ENCODE measurements at regions not wholly inside any gene's neighbourhood (a gene's known extent, or its start where the extent isn't known, plus 50 kb on each side); places are given as distances from the start of the nearest gene placed in this dataset.

DNA sequence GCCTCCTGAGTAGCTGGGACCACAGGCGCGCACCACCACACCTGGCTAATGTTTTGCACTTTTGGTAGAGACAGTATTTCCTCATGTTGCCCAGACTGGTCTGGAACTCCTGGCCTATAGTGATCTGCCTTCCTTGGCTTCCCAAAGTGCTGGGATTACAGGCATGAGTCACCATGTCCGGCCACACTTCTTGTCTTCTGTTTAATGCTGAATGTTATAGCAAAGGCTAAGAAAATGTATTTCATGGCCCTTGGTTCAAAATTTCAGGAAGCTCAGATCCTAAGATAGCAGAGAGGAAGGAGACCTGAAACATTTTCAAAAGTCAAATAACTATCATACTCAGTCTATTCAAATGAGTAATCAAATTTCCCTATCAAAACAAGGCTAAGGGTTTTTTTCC lies 229.6 kb downstream of the BAMBI start:
- H3K4me3 ChIP-seq (replicated peaks in 1 of 2; ENCODE audit: low read depth in 1 of 2, low read length in 2 of 2): no peak overlapping the region
- ChIA-PET CTCF (no interaction called here), POLR2A (no interaction called here), RAD21 (ENCODE audit: low non-redundant PET in 1 of 2, low total read pairs in 2 of 2, uncharacterized antibody in 2 of 2, unreplicated experiment in 2 of 2) (interaction anchor here in 1 of 2 experiments (0.6 kb wide), 1 partner anchor 990 kb away, joined by 3 read pairs; no protein-coding TSS in a partner anchor)
- H3K9ac ChIP-seq (ENCODE audit: low read length): no peak overlapping the region
- intact Hi-C loops (cut with micrococcal nuclease): no loop called here
- no peak overlapping the region for H3K27ac ChIP-seq (ENCODE audit: low read depth, low read length)
- no peaks in the 10 kb centered on the region for H3K36me3 ChIP-seq (ENCODE audit: control insufficient read depth in 1 of 2, insufficient read depth in 2 of 2, low read length in 2 of 2)
- H3K9me2 ChIP-seq (ENCODE audit: insufficient read depth): no peaks in the 10 kb centered on the region
- H3K79me2 ChIP-seq (ENCODE audit: insufficient read depth, low read length): no peaks in the 10 kb centered on the region
- no peaks in the 10 kb centered on the region for H4K20me1 ChIP-seq (ENCODE audit: insufficient read depth)
- no peak for TF ChIP-seq ELF1 (IDR thresholded peaks at IDR 0.05; ENCODE audit: borderline replicate concordance, low read depth)
- TF ChIP-seq, protein P1, sequence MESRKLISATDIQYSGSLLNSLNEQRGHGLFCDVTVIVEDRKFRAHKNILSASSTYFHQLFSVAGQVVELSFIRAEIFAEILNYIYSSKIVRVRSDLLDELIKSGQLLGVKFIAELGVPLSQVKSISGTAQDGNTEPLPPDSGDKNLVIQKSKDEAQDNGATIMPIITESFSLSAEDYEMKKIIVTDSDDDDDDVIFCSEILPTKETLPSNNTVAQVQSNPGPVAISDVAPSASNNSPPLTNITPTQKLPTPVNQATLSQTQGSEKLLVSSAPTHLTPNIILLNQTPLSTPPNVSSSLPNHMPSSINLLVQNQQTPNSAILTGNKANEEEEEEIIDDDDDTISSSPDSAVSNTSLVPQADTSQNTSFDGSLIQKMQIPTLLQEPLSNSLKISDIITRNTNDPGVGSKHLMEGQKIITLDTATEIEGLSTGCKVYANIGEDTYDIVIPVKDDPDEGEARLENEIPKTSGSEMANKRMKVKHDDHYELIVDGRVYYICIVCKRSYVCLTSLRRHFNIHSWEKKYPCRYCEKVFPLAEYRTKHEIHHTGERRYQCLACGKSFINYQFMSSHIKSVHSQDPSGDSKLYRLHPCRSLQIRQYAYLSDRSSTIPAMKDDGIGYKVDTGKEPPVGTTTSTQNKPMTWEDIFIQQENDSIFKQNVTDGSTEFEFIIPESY (IDR thresholded peaks at IDR 0.05; ENCODE audit: extremely low read depth, insufficient replicate concordance, low read length): no peak
- no peak for TF ChIP-seq FOSL1 (IDR thresholded peaks at IDR 0.05; ENCODE audit: low read depth)
- TF ChIP-seq CEBPB (IDR thresholded peaks at IDR 0.05; ENCODE audit: low read depth): no peak
- no peak for TF ChIP-seq CBX3 (IDR thresholded peaks at IDR 0.05; ENCODE audit: low read depth)
- no peak for TF ChIP-seq YY1 (IDR thresholded peaks at IDR 0.05; ENCODE audit: extremely low read depth, insufficient replicate concordance, low read depth, low read length)
- TF ChIP-seq ZFX (IDR thresholded peaks at IDR 0.05): no peak
- TF ChIP-seq, protein P2, sequence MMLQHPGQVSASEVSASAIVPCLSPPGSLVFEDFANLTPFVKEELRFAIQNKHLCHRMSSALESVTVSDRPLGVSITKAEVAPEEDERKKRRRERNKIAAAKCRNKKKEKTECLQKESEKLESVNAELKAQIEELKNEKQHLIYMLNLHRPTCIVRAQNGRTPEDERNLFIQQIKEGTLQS (IDR thresholded peaks at IDR 0.05): no peak
- TF ChIP-seq, protein P3, sequence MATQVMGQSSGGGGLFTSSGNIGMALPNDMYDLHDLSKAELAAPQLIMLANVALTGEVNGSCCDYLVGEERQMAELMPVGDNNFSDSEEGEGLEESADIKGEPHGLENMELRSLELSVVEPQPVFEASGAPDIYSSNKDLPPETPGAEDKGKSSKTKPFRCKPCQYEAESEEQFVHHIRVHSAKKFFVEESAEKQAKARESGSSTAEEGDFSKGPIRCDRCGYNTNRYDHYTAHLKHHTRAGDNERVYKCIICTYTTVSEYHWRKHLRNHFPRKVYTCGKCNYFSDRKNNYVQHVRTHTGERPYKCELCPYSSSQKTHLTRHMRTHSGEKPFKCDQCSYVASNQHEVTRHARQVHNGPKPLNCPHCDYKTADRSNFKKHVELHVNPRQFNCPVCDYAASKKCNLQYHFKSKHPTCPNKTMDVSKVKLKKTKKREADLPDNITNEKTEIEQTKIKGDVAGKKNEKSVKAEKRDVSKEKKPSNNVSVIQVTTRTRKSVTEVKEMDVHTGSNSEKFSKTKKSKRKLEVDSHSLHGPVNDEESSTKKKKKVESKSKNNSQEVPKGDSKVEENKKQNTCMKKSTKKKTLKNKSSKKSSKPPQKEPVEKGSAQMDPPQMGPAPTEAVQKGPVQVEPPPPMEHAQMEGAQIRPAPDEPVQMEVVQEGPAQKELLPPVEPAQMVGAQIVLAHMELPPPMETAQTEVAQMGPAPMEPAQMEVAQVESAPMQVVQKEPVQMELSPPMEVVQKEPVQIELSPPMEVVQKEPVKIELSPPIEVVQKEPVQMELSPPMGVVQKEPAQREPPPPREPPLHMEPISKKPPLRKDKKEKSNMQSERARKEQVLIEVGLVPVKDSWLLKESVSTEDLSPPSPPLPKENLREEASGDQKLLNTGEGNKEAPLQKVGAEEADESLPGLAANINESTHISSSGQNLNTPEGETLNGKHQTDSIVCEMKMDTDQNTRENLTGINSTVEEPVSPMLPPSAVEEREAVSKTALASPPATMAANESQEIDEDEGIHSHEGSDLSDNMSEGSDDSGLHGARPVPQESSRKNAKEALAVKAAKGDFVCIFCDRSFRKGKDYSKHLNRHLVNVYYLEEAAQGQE (IDR thresholded peaks at IDR 0.05; ENCODE audit: low read depth): no peak
- no peak for TF ChIP-seq SIN3A (IDR thresholded peaks at IDR 0.05; ENCODE audit: low read depth)
- TF ChIP-seq TCF7L2 (IDR thresholded peaks at IDR 0.05; ENCODE audit: borderline replicate concordance, extremely low read depth, insufficient read depth, insufficient read length): no peak
- TF ChIP-seq EZH2 (IDR thresholded peaks at IDR 0.05): no peak
- TF ChIP-seq EGR1 (IDR thresholded peaks at IDR 0.05; ENCODE audit: low read depth): no peak
- TF ChIP-seq JUND (IDR thresholded peaks at IDR 0.05): no peak
- TF ChIP-seq, protein P4, sequence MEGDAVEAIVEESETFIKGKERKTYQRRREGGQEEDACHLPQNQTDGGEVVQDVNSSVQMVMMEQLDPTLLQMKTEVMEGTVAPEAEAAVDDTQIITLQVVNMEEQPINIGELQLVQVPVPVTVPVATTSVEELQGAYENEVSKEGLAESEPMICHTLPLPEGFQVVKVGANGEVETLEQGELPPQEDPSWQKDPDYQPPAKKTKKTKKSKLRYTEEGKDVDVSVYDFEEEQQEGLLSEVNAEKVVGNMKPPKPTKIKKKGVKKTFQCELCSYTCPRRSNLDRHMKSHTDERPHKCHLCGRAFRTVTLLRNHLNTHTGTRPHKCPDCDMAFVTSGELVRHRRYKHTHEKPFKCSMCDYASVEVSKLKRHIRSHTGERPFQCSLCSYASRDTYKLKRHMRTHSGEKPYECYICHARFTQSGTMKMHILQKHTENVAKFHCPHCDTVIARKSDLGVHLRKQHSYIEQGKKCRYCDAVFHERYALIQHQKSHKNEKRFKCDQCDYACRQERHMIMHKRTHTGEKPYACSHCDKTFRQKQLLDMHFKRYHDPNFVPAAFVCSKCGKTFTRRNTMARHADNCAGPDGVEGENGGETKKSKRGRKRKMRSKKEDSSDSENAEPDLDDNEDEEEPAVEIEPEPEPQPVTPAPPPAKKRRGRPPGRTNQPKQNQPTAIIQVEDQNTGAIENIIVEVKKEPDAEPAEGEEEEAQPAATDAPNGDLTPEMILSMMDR (IDR thresholded peaks at IDR 0.05 in 2 of 3, conservative IDR thresholded peaks at IDR 0.05 in 1 of 3; ENCODE audit: borderline replicate concordance in 1 of 3, insufficient read depth in 1 of 3, low read depth in 2 of 3, low read length in 2 of 3): no peak
- TF ChIP-seq POLR2AphosphoS5 (IDR thresholded peaks at IDR 0.05; ENCODE audit: low read depth, low read length): no peak
- TF ChIP-seq POLR2A (IDR thresholded peaks at IDR 0.05; ENCODE audit: borderline replicate concordance, extremely low read depth, insufficient read depth, insufficient read length): no peak
- no peak for ATAC-seq
- no peak overlapping the region for H2AFZ ChIP-seq (ENCODE audit: low read depth, low read length, poor library complexity, severe bottlenecking)
- H3K4me1 ChIP-seq (ENCODE audit: control insufficient read depth in 1 of 2, insufficient read depth in 2 of 2, low read length in 2 of 2): no peaks in the 10 kb centered on the region
- DNase-seq (ENCODE audit: low read depth, low spot score): no peak
- H3K4me2 ChIP-seq (ENCODE audit: low read length): no peak overlapping the region
- H3K27me3 ChIP-seq (ENCODE audit: insufficient read depth, low read length): no peaks in the 10 kb centered on the region
- no TSS peak for BruUV-seq (replicated peaks)
- no peaks in the 10 kb centered on the region for H3K9me3 ChIP-seq (ENCODE audit: control insufficient read depth in 1 of 2, insufficient read depth in 1 of 2, low read depth in 1 of 2, low read length in 2 of 2)

Data from HCT116 (cell line).